ENCODE measurements at regions not wholly inside any gene's neighbourhood (a gene's known extent, or its start where the extent isn't known, plus 50 kb on each side); places are given as distances from the start of the nearest gene placed in this dataset.

DNA sequence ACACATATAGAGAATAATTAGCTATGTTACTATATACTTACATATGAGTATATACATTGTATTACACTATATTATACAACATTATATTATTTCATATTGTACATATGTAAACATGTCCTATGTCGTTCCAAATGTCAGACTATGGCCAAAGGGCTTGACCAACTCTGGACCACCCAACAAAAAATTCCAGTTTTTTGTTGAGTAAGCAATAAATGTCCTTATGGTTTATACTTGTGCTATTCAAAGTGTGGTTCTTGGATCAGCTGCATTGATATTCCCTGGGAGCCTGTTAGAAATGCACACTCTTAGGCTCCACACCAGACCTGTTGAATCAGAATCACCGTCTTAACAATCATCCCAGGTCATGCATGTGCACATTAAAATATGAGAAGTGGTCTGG is 225.4 kb upstream of the ZFP64 start:
- Histone ChIP-seq H3K4me1 (no peaks in the 10 kb centered on the region), H3K27ac (no peak overlapping the region), H3K27me3 (no peaks in the 10 kb centered on the region), H3K4me3 (no peak overlapping the region), H3K36me3 (no peaks in the 10 kb centered on the region), H3K9me3 (no peaks in the 10 kb centered on the region)
- TF ChIP-seq, protein P1, sequence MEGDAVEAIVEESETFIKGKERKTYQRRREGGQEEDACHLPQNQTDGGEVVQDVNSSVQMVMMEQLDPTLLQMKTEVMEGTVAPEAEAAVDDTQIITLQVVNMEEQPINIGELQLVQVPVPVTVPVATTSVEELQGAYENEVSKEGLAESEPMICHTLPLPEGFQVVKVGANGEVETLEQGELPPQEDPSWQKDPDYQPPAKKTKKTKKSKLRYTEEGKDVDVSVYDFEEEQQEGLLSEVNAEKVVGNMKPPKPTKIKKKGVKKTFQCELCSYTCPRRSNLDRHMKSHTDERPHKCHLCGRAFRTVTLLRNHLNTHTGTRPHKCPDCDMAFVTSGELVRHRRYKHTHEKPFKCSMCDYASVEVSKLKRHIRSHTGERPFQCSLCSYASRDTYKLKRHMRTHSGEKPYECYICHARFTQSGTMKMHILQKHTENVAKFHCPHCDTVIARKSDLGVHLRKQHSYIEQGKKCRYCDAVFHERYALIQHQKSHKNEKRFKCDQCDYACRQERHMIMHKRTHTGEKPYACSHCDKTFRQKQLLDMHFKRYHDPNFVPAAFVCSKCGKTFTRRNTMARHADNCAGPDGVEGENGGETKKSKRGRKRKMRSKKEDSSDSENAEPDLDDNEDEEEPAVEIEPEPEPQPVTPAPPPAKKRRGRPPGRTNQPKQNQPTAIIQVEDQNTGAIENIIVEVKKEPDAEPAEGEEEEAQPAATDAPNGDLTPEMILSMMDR (IDR thresholded peaks at IDR 0.05): no peak
- intact Hi-C loops (cut with DNase I): no loop called here
- DNase-seq (ENCODE audit: low spot score in 2 of 2): no peak

DNA sequence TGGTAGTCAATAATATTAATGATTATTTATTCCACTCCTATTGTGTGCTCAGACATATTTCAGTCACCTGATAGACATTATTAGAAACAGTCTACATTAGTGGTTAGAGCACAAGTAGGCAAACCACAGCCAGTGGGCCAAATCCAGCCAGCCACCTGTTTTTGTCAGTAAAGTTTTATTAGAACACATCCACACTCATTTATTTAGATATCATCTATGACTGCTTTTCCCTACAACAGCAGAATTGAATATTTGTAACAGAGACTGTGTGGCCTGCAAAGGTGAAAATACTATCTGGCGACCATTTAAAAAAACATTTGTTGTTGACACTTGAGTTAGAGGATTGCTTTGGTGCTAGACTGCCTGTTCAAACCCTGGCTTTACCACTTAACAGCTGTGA is 220.0 kb upstream of the ZFP64 start:
- H3K27ac ChIP-seq: no peak overlapping the region
- no peaks in the 10 kb centered on the region for H3K27me3 ChIP-seq
- no peak overlapping the region for H3K4me3 ChIP-seq
- TF ChIP-seq, protein P1 (IDR thresholded peaks at IDR 0.05): no peak
- no peaks in the 10 kb centered on the region for H3K9me3 ChIP-seq
- intact Hi-C loops (cut with DNase I): no loop called here
- no peak for DNase-seq (ENCODE audit: low spot score in 2 of 2)
- no peaks in the 10 kb centered on the region for H3K36me3 ChIP-seq
- H3K4me1 ChIP-seq: no peaks in the 10 kb centered on the region

DNA sequence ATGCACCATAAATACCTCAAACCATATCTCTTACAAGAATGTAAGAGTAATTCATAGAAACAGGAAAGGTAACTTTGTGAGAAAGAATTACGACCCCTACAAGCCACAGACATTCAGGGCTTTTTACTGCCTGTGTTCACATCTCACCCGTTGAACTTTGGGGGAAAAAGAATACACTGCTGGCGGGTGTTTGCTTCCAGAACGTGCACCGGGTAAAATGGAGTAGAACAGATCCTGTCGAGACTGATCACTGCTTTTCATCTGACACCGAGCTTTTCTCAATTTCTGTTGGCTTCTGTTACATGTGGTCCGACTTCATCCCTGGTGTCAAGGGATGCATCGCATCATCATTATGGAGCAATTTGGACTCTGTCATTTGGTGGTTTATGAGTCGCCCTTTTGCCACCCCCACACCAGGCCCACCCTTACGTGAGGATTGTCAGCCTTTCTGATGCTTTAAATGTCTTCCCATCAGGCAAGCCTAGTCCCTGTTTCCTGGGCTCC is 219.2 kb upstream of the ZFP64 start:
- H3K27ac ChIP-seq: no peak overlapping the region
- no peaks in the 10 kb centered on the region for H3K9me3 ChIP-seq

DNA sequence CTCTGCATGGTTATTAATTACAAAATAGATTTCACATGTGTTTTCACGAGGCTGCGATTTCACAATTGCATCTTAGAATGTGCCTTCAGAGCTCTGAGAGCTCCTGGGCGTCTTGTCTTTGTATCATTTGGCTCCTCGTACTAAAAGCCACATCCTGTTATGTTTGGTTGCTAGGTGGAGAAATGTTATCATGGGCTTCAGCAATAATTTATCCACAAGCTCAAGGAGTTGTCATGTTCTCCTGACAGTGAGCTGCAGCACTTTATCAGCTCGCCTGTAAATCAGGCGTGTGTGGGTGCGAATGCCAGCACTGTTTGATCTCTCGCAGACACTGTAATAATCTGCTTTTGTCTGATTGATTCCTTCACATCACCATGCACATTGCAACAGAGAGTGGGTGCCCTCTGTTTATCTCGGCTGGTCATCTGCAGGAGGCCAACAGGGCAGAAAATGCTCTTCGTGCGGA is 218.6 kb upstream of the ZFP64 start:
- no peaks in the 10 kb centered on the region for H3K9me3 ChIP-seq
- intact Hi-C loops (cut with DNase I): no loop called here
- no peaks in the 10 kb centered on the region for H3K27me3 ChIP-seq
- H3K4me1 ChIP-seq: no peaks in the 10 kb centered on the region
- H3K4me3 ChIP-seq: no peak overlapping the region
- H3K27ac ChIP-seq: no peak overlapping the region
- no peak for DNase-seq (ENCODE audit: low spot score in 2 of 2)
- TF ChIP-seq, protein P1 (IDR thresholded peaks at IDR 0.05): no peak
- no peaks in the 10 kb centered on the region for H3K36me3 ChIP-seq

More for the DNA sequence above, 219.2 kb upstream of the ZFP64 start:
- TF ChIP-seq, protein P1 (IDR thresholded peaks at IDR 0.05): no peak
- DNase-seq (ENCODE audit: low spot score in 2 of 2): no peak
- H3K36me3 ChIP-seq: no peaks in the 10 kb centered on the region
- no peak overlapping the region for H3K4me3 ChIP-seq
- intact Hi-C loops (cut with DNase I): no loop called here
- no peaks in the 10 kb centered on the region for H3K4me1 ChIP-seq
- H3K27me3 ChIP-seq: no peaks in the 10 kb centered on the region

- no peaks in the 10 kb centered on the region for H3K4me1 ChIP-seq
- no peak for DNase-seq (ENCODE audit: low spot score in 2 of 2)
- H3K27ac ChIP-seq: no peak overlapping the region
- intact Hi-C loops (cut with DNase I): no loop called here
- H3K9me3 ChIP-seq: no peaks in the 10 kb centered on the region
- no peaks in the 10 kb centered on the region for H3K27me3 ChIP-seq
- TF ChIP-seq, protein P1 (IDR thresholded peaks at IDR 0.05): no peak
- no peaks in the 10 kb centered on the region for H3K36me3 ChIP-seq
- H3K4me3 ChIP-seq: no peak overlapping the region
Measured at GRCh38 chr20:52405986-52406385, 214.4 kb upstream of the ZFP64 start.

- H3K9me3 ChIP-seq: no peaks in the 10 kb centered on the region
- no peaks in the 10 kb centered on the region for H3K4me1 ChIP-seq
- no peak overlapping the region for H3K4me3 ChIP-seq
- no peaks in the 10 kb centered on the region for H3K27me3 ChIP-seq
- H3K27ac ChIP-seq: no peak overlapping the region
- TF ChIP-seq, protein P1 (IDR thresholded peaks at IDR 0.05): no peak
- H3K36me3 ChIP-seq: no peaks in the 10 kb centered on the region
- DNase-seq (ENCODE audit: low spot score in 2 of 2): no peak
- intact Hi-C loops (cut with DNase I): no loop called here
Measured at GRCh38 chr20:52405417-52405816, 213.8 kb upstream of the ZFP64 start.

Data from ascending aorta (tissue), 2 donors.